NCI-H1436 (cell line): ENCODE measurements at regions not wholly inside any gene's neighbourhood (a gene's known extent, or its start where the extent isn't known, plus 50 kb on each side); places are given as distances from the start of the nearest gene placed in this dataset.

Experiments
- DNase-seq: peaks from one replicate; lab custom pipeline; 2025; lab: John Stamatoyannopoulos, UW

GRCh38 chr9:4384750-4385149 lies 84.9 kb upstream of the GLIS3 start:
- no peak for DNase-seq

- peak; percentile 7 for DNase-seq
Measured at GRCh38 chr9:4382722-4383317, 83.0 kb upstream of the GLIS3 start.

GRCh38 chr9:4381744-4382143 lies 81.9 kb upstream of the GLIS3 start:
- no peak for DNase-seq

- DNase-seq = no peak
Measured at GRCh38 chr9:4380406-4380805, 80.5 kb upstream of the GLIS3 start.

- no peak for DNase-seq
Measured at GRCh38 chr9:4375424-4376200, 75.7 kb upstream of the GLIS3 start.

GRCh38 chr9:4371108-4371507 lies 71.2 kb upstream of the GLIS3 start:
- no peak for DNase-seq

GRCh38 chr9:4370501-4370900 lies 70.6 kb upstream of the GLIS3 start:
- DNase-seq = no peak

- DNase-seq = no peak
Measured at GRCh38 chr9:4366591-4367330, 66.9 kb upstream of the GLIS3 start.

GRCh38 chr9:4365055-4365454 lies 65.2 kb upstream of the GLIS3 start:
- DNase-seq = no peak

- DNase-seq = no peak
Measured at GRCh38 chr9:4362281-4362680, 62.4 kb upstream of the GLIS3 start.

GRCh38 chr9:4359016-4359415 lies 59.1 kb upstream of the GLIS3 start:
- DNase-seq = no peak

- no peak for DNase-seq
Measured at GRCh38 chr9:4357929-4358328, 58.1 kb upstream of the GLIS3 start.

GRCh38 chr9:4356306-4356705 lies 56.4 kb upstream of the GLIS3 start:
- no peak for DNase-seq

GRCh38 chr9:4353236-4353635 lies 53.4 kb upstream of the GLIS3 start:
- DNase-seq = no peak

- no peak for DNase-seq
Measured at GRCh38 chr9:4349816-4350418, 50.0 kb upstream of the GLIS3 start.
